NT2/D1 (cell line): ENCODE measurements at regions not wholly inside any gene's neighbourhood (a gene's known extent, or its start where the extent isn't known, plus 50 kb on each side); places are given as distances from the start of the nearest gene placed in this dataset.

ENCODE experiments used
- DNase-seq: peaks from one replicate; pipeline ENCODE4 v3.0.0-alpha.2; 2011; ENCODE audit warnings: low read depth, low spot score
- H3K27me3 ChIP-seq: 2 replicates; pipeline ENCODE4 v1.6.0; 2011; ENCODE audit warnings: mild to moderate bottlenecking; ENCODE audit not compliant: insufficient read length, insufficient read depth
- H3K36me3 ChIP-seq: 2 replicates; pipeline ENCODE4 v1.6.1; 2011; ENCODE audit warnings: mild to moderate bottlenecking, low read length, mixed read lengths; ENCODE audit not compliant: insufficient read depth, insufficient read length
- H3K4me1 ChIP-seq: 2 replicates; pipeline ENCODE4 v1.5.1; 2011; ENCODE audit not compliant: insufficient read depth, insufficient read length
- H3K4me3 ChIP-seq: 2 replicates; pipeline ENCODE4 v1.5.1; 2011; ENCODE audit warnings: low read depth; ENCODE audit not compliant: insufficient read length
- H3K9ac ChIP-seq: 2 replicates; pipeline ENCODE4 v1.6.0; 2011; ENCODE audit warnings: low read depth; ENCODE audit not compliant: insufficient read length
- H3K9me3 ChIP-seq: 2 replicates; pipeline ENCODE4 v1.5.1; 2011; ENCODE audit warnings: mild to moderate bottlenecking, low read length; ENCODE audit not compliant: insufficient read depth
- SUZ12 ChIP-seq: IDR thresholded peaks from 2 replicates; pipeline ENCODE4 v1.6.1; 2011; ENCODE audit not compliant: insufficient read length, insufficient read depth; ENCODE audit errors: extremely low read depth
- YY1 ChIP-seq: IDR thresholded peaks from 2 replicates; pipeline ENCODE4 v1.6.1; 2011; ENCODE audit not compliant: insufficient read length, insufficient read depth
- ZNF274 ChIP-seq: IDR thresholded peaks from 2 replicates; pipeline ENCODE4 v1.6.1; 2011; ENCODE audit warnings: mild to moderate bottlenecking, low read depth, low read length

DNA sequence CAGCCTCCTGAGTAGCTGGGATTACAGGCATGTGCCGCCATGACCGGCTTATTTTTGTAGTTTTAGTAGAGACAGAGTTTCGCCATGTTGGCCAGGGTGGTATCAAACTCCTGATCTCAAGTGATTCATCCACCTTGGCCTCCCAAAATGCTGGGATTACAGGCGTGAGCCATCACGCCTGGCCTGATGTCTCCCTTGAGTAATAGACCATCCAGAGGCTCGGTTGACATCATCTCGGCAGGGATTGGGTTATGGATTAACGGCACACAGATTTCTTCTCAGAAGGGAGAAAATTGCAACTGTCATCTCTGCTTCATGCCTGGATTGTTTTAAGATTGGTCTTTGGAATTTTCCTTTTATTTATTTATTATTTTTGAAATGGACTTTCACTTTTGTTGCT is 239.2 kb upstream of the LARGE1 start:
- no peak overlapping the region for H3K9ac ChIP-seq
- no peak for TF ChIP-seq ZNF274
- TF ChIP-seq SUZ12 = no peak
- no peak for TF ChIP-seq YY1
- no peak overlapping the region for H3K4me3 ChIP-seq
- no peaks in the 10 kb centered on the region for H3K4me1 ChIP-seq
- H3K9me3 ChIP-seq = no peaks in the 10 kb centered on the region
- no peaks in the 10 kb centered on the region for H3K36me3 ChIP-seq
- no peak for DNase-seq
- no peaks in the 10 kb centered on the region for H3K27me3 ChIP-seq

DNA sequence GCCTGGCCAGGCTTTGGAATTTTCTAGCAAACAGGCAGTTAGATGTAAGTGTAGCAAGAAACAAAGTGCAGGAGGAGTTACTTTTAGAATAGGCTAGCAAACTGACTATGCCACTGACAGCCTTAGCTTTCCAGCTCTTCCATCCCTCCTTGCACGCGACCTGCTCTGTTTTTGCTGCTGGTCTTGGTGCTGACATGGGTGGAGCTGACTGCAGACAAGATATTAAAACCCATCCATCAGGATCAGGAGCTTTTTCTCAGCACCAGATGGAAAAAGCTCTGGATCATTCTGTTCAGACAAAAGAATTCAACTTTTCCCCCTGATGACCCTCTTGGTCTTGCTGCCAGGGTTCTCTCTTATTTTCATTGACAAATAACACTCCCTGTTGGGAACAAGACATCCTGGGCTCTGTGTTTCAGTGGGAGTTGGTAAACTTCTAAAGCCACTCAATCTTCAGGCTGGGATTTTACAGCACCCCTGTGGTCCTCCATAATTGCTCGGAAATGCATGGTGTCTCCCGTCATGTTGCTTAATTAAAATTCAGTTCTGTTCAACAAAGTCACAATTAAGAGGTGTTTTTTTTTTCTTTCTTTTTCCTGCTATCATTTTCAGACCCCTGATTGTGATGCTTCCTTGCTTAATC is 240.0 kb upstream of the LARGE1 start:
- H3K27me3 ChIP-seq = no peaks in the 10 kb centered on the region
- no peaks in the 10 kb centered on the region for H3K9me3 ChIP-seq
- H3K4me3 ChIP-seq = no peak overlapping the region
- DNase-seq = no peak
- H3K36me3 ChIP-seq = no peaks in the 10 kb centered on the region
- no peak for TF ChIP-seq YY1
- no peak for TF ChIP-seq SUZ12
- no peak for TF ChIP-seq ZNF274
- H3K4me1 ChIP-seq = no peaks in the 10 kb centered on the region
- H3K9ac ChIP-seq = no peak overlapping the region

DNA sequence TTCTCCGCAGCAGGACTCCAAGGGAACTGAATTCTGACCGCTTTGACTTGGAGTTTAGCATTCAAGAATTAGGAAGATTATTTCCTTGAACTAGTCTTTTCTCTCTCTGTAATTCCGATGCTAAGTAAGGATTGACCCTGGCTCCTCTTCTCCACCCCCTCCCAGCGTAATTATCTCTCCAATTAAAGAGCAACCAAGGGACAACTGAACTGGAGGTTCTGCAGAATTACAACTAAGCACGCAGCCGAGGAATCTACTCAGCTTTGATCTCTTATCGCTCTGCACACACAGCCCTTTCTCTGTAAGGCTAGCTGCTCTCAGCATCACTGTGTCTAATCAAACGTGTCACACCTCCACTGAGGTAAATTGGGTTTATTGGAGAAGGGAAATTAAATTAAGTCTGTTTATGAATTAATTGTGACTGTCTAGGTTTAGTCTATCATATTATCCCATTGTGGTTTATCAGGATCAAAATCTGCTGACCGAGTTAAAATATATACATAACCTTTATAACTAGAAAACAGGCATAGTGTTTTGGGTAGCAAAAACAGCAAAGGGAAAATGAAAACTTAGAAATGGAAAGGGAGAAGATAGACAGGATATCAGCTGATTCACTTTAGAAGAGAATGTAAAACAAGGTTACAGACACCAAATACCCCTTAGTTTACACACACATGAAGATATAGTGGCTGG is 241.3 kb upstream of the LARGE1 start:
- H3K9me3 ChIP-seq = no peaks in the 10 kb centered on the region
- H3K4me3 ChIP-seq = no peak overlapping the region
- no peak overlapping the region for H3K9ac ChIP-seq
- no peaks in the 10 kb centered on the region for H3K27me3 ChIP-seq
- TF ChIP-seq YY1 (no peak), ZNF274 (no peak), SUZ12 (no peak)
- H3K36me3 ChIP-seq = no peaks in the 10 kb centered on the region
- no peaks in the 10 kb centered on the region for H3K4me1 ChIP-seq
- no peak for DNase-seq

DNA sequence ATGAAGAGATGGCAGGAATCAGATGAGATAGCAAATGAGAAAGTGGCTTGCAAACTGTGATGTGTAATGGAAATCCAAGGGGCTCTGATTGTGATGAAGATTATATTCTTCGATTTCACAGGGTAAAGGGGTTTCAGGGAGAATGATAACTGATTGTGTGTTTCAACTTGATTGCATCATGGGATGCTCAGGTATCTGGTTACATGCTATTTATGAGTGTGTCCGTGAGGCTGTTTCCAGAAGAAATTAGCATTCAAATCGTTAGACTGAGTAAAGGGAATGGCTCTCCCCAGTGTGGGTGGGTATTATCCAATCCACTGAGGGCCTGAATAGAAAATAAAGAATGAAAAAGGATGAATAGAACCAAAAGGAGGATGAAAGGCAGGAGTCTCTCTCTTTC is 278.7 kb upstream of the LARGE1 start:
- H3K36me3 ChIP-seq = no peaks in the 10 kb centered on the region
- H3K9me3 ChIP-seq = no peaks in the 10 kb centered on the region
- no peak overlapping the region for H3K9ac ChIP-seq
- H3K27me3 ChIP-seq = no peaks in the 10 kb centered on the region
- H3K4me3 ChIP-seq = no peak overlapping the region
- DNase-seq = no peak
- TF ChIP-seq YY1 = no peak
- TF ChIP-seq SUZ12 = no peak
- TF ChIP-seq ZNF274 = no peak
- no peaks in the 10 kb centered on the region for H3K4me1 ChIP-seq

DNA sequence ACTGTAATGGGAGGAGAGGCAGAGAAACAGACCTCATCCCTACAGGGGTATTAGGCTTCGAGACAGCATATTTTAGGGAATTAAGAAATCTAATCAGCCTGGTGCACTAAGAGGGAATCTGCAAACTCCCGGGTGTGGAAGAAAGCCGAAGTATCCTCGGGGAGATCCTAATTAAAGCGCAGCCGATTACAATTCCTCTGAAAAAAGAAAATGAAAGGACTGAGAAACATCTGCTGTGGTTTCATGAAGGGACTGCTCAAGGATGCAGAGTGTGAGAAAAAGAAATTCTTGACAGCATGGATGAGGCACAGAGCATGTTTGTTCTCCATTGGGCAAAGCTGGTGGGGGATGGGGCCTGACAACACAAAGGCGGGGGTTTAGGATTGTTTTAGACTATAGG is 290.0 kb upstream of the LARGE1 start:
- no peak for DNase-seq
- H3K4me3 ChIP-seq = no peak overlapping the region
- H3K4me1 ChIP-seq = no peaks in the 10 kb centered on the region
- peaks cover 9% of the 10 kb centered on the region; the same call in 1 of the 2 replicates for H3K9me3 ChIP-seq
- TF ChIP-seq SUZ12 = no peak
- TF ChIP-seq YY1 = no peak
- no peak for TF ChIP-seq ZNF274
- H3K9ac ChIP-seq = no peak overlapping the region
- H3K36me3 ChIP-seq = no peaks in the 10 kb centered on the region
- no peaks in the 10 kb centered on the region for H3K27me3 ChIP-seq

DNA sequence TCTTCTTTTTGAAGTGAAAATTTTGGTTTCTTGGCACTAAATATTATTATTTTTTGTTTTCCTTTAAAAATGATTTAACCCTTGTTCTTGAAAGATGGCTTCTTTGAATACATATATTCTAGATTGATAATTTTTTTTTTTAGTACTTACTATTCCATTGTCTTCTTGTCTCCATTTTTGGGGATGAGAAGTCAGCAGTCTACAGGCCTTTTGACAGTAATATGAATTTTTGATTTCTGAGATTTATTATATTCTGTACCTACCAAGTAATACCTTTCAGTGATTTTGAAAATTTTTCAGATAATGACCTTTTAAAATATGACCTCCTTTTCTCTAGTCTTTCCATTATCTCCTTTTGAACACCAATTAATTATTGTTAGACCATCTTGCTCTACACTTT is 294.1 kb upstream of the LARGE1 start:
- TF ChIP-seq SUZ12 = no peak
- TF ChIP-seq YY1 = no peak
- no peak for TF ChIP-seq ZNF274
- Histone ChIP-seq H3K27me3 (no peaks in the 10 kb centered on the region), H3K4me3 (no peak overlapping the region), H3K9me3 (peaks cover 9% of the 10 kb centered on the region; the same call in 1 of the 2 replicates), H3K36me3 (no peaks in the 10 kb centered on the region), H3K4me1 (no peaks in the 10 kb centered on the region), H3K9ac (no peak overlapping the region)
- no peak for DNase-seq

DNA sequence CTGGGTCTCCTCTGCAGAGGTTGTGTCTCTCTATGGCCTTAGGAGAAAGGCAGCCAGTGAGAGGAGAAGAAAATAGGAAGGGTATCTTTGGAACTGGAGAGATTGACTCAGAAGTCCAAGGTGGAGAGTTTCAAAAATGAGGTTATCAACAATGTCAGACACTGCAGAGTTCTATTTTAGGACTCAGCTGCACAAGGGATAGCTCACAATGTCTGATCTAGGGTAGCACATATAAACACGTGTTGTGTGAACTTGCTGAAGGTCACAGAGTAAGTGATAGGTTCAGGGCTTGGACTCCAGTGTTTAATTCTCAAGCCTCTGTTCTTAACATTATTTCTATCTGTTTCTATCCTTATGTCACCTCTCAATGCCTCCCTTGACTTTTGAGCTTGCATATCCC is 305.0 kb upstream of the LARGE1 start:
- no peaks in the 10 kb centered on the region for H3K36me3 ChIP-seq
- H3K4me1 ChIP-seq = no peaks in the 10 kb centered on the region
- TF ChIP-seq YY1 (no peak), ZNF274 (no peak), SUZ12 (no peak)
- DNase-seq = no peak
- no peak overlapping the region for H3K4me3 ChIP-seq
- no peaks in the 10 kb centered on the region for H3K27me3 ChIP-seq
- no peak overlapping the region for H3K9ac ChIP-seq
- H3K9me3 ChIP-seq = no peaks in the 10 kb centered on the region
